NCI-H345 treated with DMSO at 0.1 percent for 48 hours (cell line): ENCODE measurements at regions not wholly inside any gene's neighbourhood (a gene's known extent, or its start where the extent isn't known, plus 50 kb on each side); places are given as distances from the start of the nearest gene placed in this dataset.

Experiments used
- DNase-seq: peaks from one replicate; lab custom pipeline; 2025; ENCODE audit not compliant: unreplicated experiment; lab: John Stamatoyannopoulos, UW

- DNase-seq = no peak
Measured at GRCh38 chr2:118699447-118700175, 147.8 kb downstream of the EN1 start.

GRCh38 chr2:118698564-118698963 is 148.9 kb downstream of the EN1 start:
- DNase-seq = no peak

GRCh38 chr2:118697781-118698180 is 149.7 kb downstream of the EN1 start:
- no peak for DNase-seq

GRCh38 chr2:118696786-118697465 is 150.5 kb downstream of the EN1 start:
- DNase-seq = no peak

GRCh38 chr2:118693287-118693822 is 154.1 kb downstream of the EN1 start:
- no peak for DNase-seq

GRCh38 chr2:118689874-118690273 is 157.6 kb downstream of the EN1 start:
- DNase-seq = no peak

- no peak for DNase-seq
Measured at GRCh38 chr2:118689456-118689855, 158.0 kb downstream of the EN1 start.

- DNase-seq = no peak
Measured at GRCh38 chr2:118689033-118689432, 158.4 kb downstream of the EN1 start.

- no peak for DNase-seq
Measured at GRCh38 chr2:118687698-118688097, 159.8 kb downstream of the EN1 start.

GRCh38 chr2:118687192-118687591 is 160.3 kb downstream of the EN1 start:
- no peak for DNase-seq

- DNase-seq = no peak
Measured at GRCh38 chr2:118686346-118686745, 161.1 kb downstream of the EN1 start.

- no peak for DNase-seq
Measured at GRCh38 chr2:118683460-118683859, 164.0 kb downstream of the EN1 start.

GRCh38 chr2:118678985-118679384 is 168.5 kb downstream of the EN1 start:
- DNase-seq = no peak

GRCh38 chr2:118677546-118677945 is 169.9 kb downstream of the EN1 start:
- no peak for DNase-seq

GRCh38 chr2:118675531-118675930 is 171.9 kb downstream of the EN1 start:
- no peak for DNase-seq

- DNase-seq = no peak
Measured at GRCh38 chr2:118672571-118673158, 174.8 kb downstream of the EN1 start.

- no peak for DNase-seq
Measured at GRCh38 chr2:118671701-118672454, 175.6 kb downstream of the EN1 start.

- no peak for DNase-seq
Measured at GRCh38 chr2:118670838-118671237, 176.6 kb downstream of the EN1 start.

- no peak for DNase-seq
Measured at GRCh38 chr2:118670276-118670675, 177.2 kb downstream of the EN1 start.

- DNase-seq = no peak
Measured at GRCh38 chr2:118669654-118670053, 177.8 kb downstream of the EN1 start.
